Neural cell (in vitro differentiated cells): ENCODE measurements at regions not wholly inside any gene's neighbourhood (a gene's known extent, or its start where the extent isn't known, plus 50 kb on each side); places are given as distances from the start of the nearest gene placed in this dataset.

Source experiments
- H2AFZ ChIP-seq: fragments of 200-600, 300-800 bp; sonication (generic), shearing (Covaris generic); 2 replicates; pipeline ENCODE4 v1.6.0; 2014; ENCODE audit warnings: low read depth, mild to moderate bottlenecking, antibody characterized with exemption, low read length, moderate library complexity
- H3F3A ChIP-seq: fragments of 200-600 bp; shearing (Covaris generic); 2 replicates; pipeline ENCODE4 v1.6.1; 2016; ENCODE audit warnings: mild to moderate bottlenecking, moderate library complexity, mixed read lengths, antibody characterized with exemption, low read length; ENCODE audit not compliant: insufficient read depth, poor library complexity, severe bottlenecking
- H3K27ac ChIP-seq: fragments of 200-600, 300-800 bp; sonication (generic), shearing (Covaris generic); 2 replicates; pipeline ENCODE4 v1.5.1; 2014; ENCODE audit warnings: mild to moderate bottlenecking, low read length, moderate library complexity
- H3K27me3 ChIP-seq: fragments of 300-800, 200-600 bp; sonication (generic), shearing (Covaris generic); 2 replicates; pipeline ENCODE4 v1.6.0; 2014; ENCODE audit warnings: mild to moderate bottlenecking, low read depth, low read length, moderate library complexity; ENCODE audit not compliant: insufficient read depth
- H3K36me3 ChIP-seq: fragments of 300-800, 200-600 bp; sonication (generic), shearing (Covaris generic); 2 replicates; pipeline ENCODE4 v1.5.1; 2014; ENCODE audit warnings: mild to moderate bottlenecking, antibody characterized with exemption, low read length, moderate library complexity; ENCODE audit not compliant: insufficient read depth
- H3K4me2 ChIP-seq: fragments of 300-800, 200-600 bp; sonication (generic), shearing (Covaris generic); 2 replicates; pipeline ENCODE4 v1.6.0; 2014; ENCODE audit warnings: mild to moderate bottlenecking, low read length
- H3K4me3 ChIP-seq: fragments of 300-800, 200-600 bp; sonication (generic), shearing (Covaris generic); 2 replicates; pipeline ENCODE4 v1.5.1; 2014; ENCODE audit warnings: mild to moderate bottlenecking, low read length, moderate library complexity
- H3K79me2 ChIP-seq: fragments of 200-600 bp; shearing (Covaris generic); replicated peaks from 2 replicates; pipeline ENCODE4 v1.6.0; 2014; ENCODE audit warnings: mild to moderate bottlenecking, low read length, moderate library complexity; ENCODE audit not compliant: insufficient read depth
- H3K9ac ChIP-seq: fragments of 300-800, 200-600 bp; sonication (generic), shearing (Covaris generic); 2 replicates; pipeline ENCODE4 v1.6.1; 2016; ENCODE audit warnings: mild to moderate bottlenecking, low read length, mixed read lengths
- H3K9me2 ChIP-seq: fragments of 200-600 bp; shearing (Covaris generic); 2 replicates; pipeline ENCODE4 v1.6.1; 2016; ENCODE audit warnings: mild to moderate bottlenecking, low read length, mixed read lengths; ENCODE audit not compliant: insufficient read depth
- H3K9me3 ChIP-seq: fragments of 200-600, 300-800 bp; sonication (generic), shearing (Covaris generic); 2 replicates; pipeline ENCODE4 v1.6.1; 2016; ENCODE audit warnings: mild to moderate bottlenecking, mixed run types, low read length, moderate library complexity, mixed read lengths
- H4K20me1 ChIP-seq: fragments of 200-600 bp; shearing (Covaris generic); 2 replicates; pipeline ENCODE4 v1.6.1; 2016; ENCODE audit warnings: mild to moderate bottlenecking, mixed run types; ENCODE audit not compliant: insufficient read depth
- EP300 ChIP-seq: fragments of 450-650 bp; conservative IDR thresholded peaks from 2 replicates; pipeline ENCODE4 v1.6.1; 2014; ENCODE audit warnings: antibody characterized with exemption, mild to moderate bottlenecking, moderate library complexity; ENCODE audit not compliant: poor library complexity, severe bottlenecking
- EZH2 ChIP-seq: fragments of 200-600, 300-800 bp; shearing (Covaris generic), sonication (generic); IDR thresholded peaks from 2 replicates; pipeline ENCODE4 v1.6.1; 2014; ENCODE audit warnings: antibody characterized with exemption, low read length, borderline replicate concordance, mild to moderate bottlenecking; ENCODE audit not compliant: insufficient read depth, poor library complexity, severe bottlenecking
- MXI1 ChIP-seq: fragments of 450-650 bp; conservative IDR thresholded peaks from 2 replicates; pipeline ENCODE4 v1.6.1; 2014; ENCODE audit warnings: antibody characterized with exemption, mild to moderate bottlenecking; ENCODE audit not compliant: poor library complexity, severe bottlenecking
- POLR2AphosphoS5 ChIP-seq: IDR thresholded peaks from 2 replicates; pipeline ENCODE4 v1.6.1; 2012
- RAD21 ChIP-seq: fragments of 450-650 bp; conservative IDR thresholded peaks from 2 replicates; pipeline ENCODE4 v1.6.1; 2014; ENCODE audit warnings: antibody characterized with exemption, mild to moderate bottlenecking, moderate library complexity
- SMC3 ChIP-seq: fragments of 450-650 bp; conservative IDR thresholded peaks from 2 replicates; pipeline ENCODE4 v1.6.1; 2014; ENCODE audit warnings: antibody characterized with exemption, mild to moderate bottlenecking, moderate library complexity; ENCODE audit not compliant: poor library complexity
- TAF1 ChIP-seq: IDR thresholded peaks from 2 replicates; pipeline ENCODE4 v1.6.1; 2012; ENCODE audit warnings: low read depth
- TF ChIP-seq, protein P1 (sequence below): IDR thresholded peaks from 2 replicates; pipeline ENCODE4 v1.6.1; 2012; ENCODE audit warnings: borderline replicate concordance
- TF ChIP-seq, protein P2 (sequence below): fragments of 450-650 bp; IDR thresholded peaks from 2 replicates; pipeline ENCODE4 v1.5.1; 2014; ENCODE audit warnings: antibody characterized with exemption, mild to moderate bottlenecking, moderate library complexity; ENCODE audit not compliant: poor library complexity, severe bottlenecking

DNA sequence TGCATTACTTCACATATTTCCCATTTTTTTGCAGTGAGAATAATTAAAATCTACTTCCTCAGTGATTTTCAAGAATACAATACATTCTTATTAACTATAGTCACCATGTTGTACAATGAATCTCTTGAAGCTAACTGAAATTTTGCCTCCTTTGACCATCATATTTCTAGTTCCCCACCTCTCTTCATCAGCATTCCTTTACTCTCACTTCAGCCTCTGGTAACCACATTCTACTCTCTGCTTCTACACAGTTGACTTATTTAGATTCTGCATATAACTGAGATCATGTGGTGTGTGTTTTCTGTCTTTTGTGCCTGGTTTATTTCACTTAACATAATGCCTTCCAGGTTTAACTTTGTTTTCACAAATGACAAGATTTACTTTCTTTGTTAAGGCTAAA lies 304.4 kb upstream of the LYPLAL1 start:
- Histone ChIP-seq H3K9ac (no peak overlapping the region), H3K9me2 (no peaks in the 10 kb centered on the region), H3K4me2 (no peak overlapping the region), H4K20me1 (no peaks in the 10 kb centered on the region), H3K27ac (no peak overlapping the region), H3K36me3 (no peaks in the 10 kb centered on the region), H3K9me3 (no peaks in the 10 kb centered on the region), H2AFZ (no peak overlapping the region), H3K27me3 (no peaks in the 10 kb centered on the region), H3F3A (no peaks in the 10 kb centered on the region), H3K4me3 (no peak overlapping the region), H3K79me2 (no peaks in the 10 kb centered on the region)
- TF ChIP-seq SMC3, result no peak
- no peak for TF ChIP-seq MXI1
- no peak for TF ChIP-seq RAD21
- no peak for TF ChIP-seq TAF1
- TF ChIP-seq, protein P1, sequence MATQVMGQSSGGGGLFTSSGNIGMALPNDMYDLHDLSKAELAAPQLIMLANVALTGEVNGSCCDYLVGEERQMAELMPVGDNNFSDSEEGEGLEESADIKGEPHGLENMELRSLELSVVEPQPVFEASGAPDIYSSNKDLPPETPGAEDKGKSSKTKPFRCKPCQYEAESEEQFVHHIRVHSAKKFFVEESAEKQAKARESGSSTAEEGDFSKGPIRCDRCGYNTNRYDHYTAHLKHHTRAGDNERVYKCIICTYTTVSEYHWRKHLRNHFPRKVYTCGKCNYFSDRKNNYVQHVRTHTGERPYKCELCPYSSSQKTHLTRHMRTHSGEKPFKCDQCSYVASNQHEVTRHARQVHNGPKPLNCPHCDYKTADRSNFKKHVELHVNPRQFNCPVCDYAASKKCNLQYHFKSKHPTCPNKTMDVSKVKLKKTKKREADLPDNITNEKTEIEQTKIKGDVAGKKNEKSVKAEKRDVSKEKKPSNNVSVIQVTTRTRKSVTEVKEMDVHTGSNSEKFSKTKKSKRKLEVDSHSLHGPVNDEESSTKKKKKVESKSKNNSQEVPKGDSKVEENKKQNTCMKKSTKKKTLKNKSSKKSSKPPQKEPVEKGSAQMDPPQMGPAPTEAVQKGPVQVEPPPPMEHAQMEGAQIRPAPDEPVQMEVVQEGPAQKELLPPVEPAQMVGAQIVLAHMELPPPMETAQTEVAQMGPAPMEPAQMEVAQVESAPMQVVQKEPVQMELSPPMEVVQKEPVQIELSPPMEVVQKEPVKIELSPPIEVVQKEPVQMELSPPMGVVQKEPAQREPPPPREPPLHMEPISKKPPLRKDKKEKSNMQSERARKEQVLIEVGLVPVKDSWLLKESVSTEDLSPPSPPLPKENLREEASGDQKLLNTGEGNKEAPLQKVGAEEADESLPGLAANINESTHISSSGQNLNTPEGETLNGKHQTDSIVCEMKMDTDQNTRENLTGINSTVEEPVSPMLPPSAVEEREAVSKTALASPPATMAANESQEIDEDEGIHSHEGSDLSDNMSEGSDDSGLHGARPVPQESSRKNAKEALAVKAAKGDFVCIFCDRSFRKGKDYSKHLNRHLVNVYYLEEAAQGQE, result no peak
- TF ChIP-seq, protein P2, sequence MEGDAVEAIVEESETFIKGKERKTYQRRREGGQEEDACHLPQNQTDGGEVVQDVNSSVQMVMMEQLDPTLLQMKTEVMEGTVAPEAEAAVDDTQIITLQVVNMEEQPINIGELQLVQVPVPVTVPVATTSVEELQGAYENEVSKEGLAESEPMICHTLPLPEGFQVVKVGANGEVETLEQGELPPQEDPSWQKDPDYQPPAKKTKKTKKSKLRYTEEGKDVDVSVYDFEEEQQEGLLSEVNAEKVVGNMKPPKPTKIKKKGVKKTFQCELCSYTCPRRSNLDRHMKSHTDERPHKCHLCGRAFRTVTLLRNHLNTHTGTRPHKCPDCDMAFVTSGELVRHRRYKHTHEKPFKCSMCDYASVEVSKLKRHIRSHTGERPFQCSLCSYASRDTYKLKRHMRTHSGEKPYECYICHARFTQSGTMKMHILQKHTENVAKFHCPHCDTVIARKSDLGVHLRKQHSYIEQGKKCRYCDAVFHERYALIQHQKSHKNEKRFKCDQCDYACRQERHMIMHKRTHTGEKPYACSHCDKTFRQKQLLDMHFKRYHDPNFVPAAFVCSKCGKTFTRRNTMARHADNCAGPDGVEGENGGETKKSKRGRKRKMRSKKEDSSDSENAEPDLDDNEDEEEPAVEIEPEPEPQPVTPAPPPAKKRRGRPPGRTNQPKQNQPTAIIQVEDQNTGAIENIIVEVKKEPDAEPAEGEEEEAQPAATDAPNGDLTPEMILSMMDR, result no peak
- no peak for TF ChIP-seq POLR2AphosphoS5
- TF ChIP-seq EZH2, result no peak

DNA sequence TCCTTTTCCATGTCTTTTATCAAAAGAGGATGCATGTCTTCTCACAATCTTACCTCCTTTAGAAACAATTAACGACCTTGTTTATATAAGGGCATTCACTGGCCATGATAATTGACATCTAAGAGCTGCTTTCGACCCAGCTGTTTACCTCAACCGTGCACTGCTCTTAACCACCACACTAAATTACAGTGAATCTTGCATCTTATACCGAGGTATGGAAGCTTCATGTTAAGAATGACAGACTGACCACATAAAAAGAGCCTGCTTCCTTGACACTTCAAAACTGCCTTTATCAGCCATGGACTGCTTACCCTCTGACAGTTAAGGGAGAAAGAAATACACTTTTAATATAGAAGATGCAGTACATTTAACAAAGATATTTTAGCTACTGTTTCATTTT lies 301.7 kb upstream of the LYPLAL1 start:
- Histone ChIP-seq H3K36me3 (no peaks in the 10 kb centered on the region), H3K4me3 (no peak overlapping the region), H3K27me3 (no peaks in the 10 kb centered on the region), H3K4me2 (no peak overlapping the region), H3K9me3 (no peaks in the 10 kb centered on the region), H3K9me2 (no peaks in the 10 kb centered on the region), H3K9ac (no peak overlapping the region), H4K20me1 (no peaks in the 10 kb centered on the region), H3K79me2 (no peaks in the 10 kb centered on the region), H2AFZ (no peak overlapping the region), H3F3A (no peaks in the 10 kb centered on the region), H3K27ac (no peak overlapping the region)
- TF ChIP-seq POLR2AphosphoS5, result no peak
- TF ChIP-seq SMC3, result no peak
- TF ChIP-seq EZH2, result no peak
- TF ChIP-seq EP300, result no peak
- TF ChIP-seq MXI1, result no peak
- TF ChIP-seq, protein P1, result no peak
- TF ChIP-seq, protein P2, result no peak
- TF ChIP-seq RAD21, result no peak
- no peak for TF ChIP-seq TAF1
